NCI-H446 treated with DMSO at 0.1 percent for 48 hours (cell line): ENCODE measurements at regions not wholly inside any gene's neighbourhood (a gene's known extent, or its start where the extent isn't known, plus 50 kb on each side); places are given as distances from the start of the nearest gene placed in this dataset.
A peak's percentile ranks its signal among the peaks of the same experiment; 100 is the strongest.

Experiments used
- DNase-seq: peaks from one replicate; lab custom pipeline; 2025; lab: John Stamatoyannopoulos, UW

GRCh38 chr6:22670605-22671004, 101.2 kb downstream of the HDGFL1 start:
- no peak for DNase-seq

- DNase-seq, result no peak
Observed at GRCh38 chr6:22673474-22673873, 104.1 kb downstream of the HDGFL1 start.

GRCh38 chr6:22680950-22681349, 111.6 kb downstream of the HDGFL1 start:
- no peak for DNase-seq

GRCh38 chr6:22681761-22682160, 112.4 kb downstream of the HDGFL1 start:
- no peak for DNase-seq

GRCh38 chr6:22682979-22683378, 113.6 kb downstream of the HDGFL1 start:
- peak; percentile 18 for DNase-seq

- DNase-seq, result no peak
Observed at GRCh38 chr6:22690446-22690845, 121.1 kb downstream of the HDGFL1 start.

GRCh38 chr6:22694092-22694724, 124.8 kb downstream of the HDGFL1 start:
- peak; percentile 18 for DNase-seq

GRCh38 chr6:22696481-22696880, 127.1 kb downstream of the HDGFL1 start:
- DNase-seq, result no peak

GRCh38 chr6:22697306-22697705, 127.9 kb downstream of the HDGFL1 start:
- no peak for DNase-seq

- no peak for DNase-seq
Observed at GRCh38 chr6:22699151-22699550, 129.8 kb downstream of the HDGFL1 start.

- DNase-seq, result no peak
Observed at GRCh38 chr6:22706651-22707050, 137.3 kb downstream of the HDGFL1 start.

GRCh38 chr6:22708469-22708868, 139.1 kb downstream of the HDGFL1 start:
- DNase-seq, result no peak

GRCh38 chr6:22709803-22710202, 140.4 kb downstream of the HDGFL1 start:
- no peak for DNase-seq

- no peak for DNase-seq
Observed at GRCh38 chr6:22716721-22717120, 147.4 kb downstream of the HDGFL1 start.

GRCh38 chr6:22717915-22718314, 148.5 kb downstream of the HDGFL1 start:
- no peak for DNase-seq

GRCh38 chr6:22722913-22723312, 153.5 kb downstream of the HDGFL1 start:
- DNase-seq, result no peak

- no peak for DNase-seq
Observed at GRCh38 chr6:22726966-22727365, 157.6 kb downstream of the HDGFL1 start.

- DNase-seq, result no peak
Observed at GRCh38 chr6:22727710-22728109, 158.3 kb downstream of the HDGFL1 start.

GRCh38 chr6:22732176-22732970, 163.0 kb downstream of the HDGFL1 start:
- peak; percentile 24 for DNase-seq

- DNase-seq, result no peak
Observed at GRCh38 chr6:22736740-22737139, 167.4 kb downstream of the HDGFL1 start.

- DNase-seq, result no peak
Observed at GRCh38 chr6:22737331-22737730, 168.0 kb downstream of the HDGFL1 start.

GRCh38 chr6:22738194-22738593, 168.8 kb downstream of the HDGFL1 start:
- no peak for DNase-seq

GRCh38 chr6:22747571-22747970, 178.2 kb downstream of the HDGFL1 start:
- no peak for DNase-seq

- no peak for DNase-seq
Observed at GRCh38 chr6:22748681-22749080, 179.3 kb downstream of the HDGFL1 start.
